Neural cell (in vitro differentiated cells): ENCODE measurements at regions not wholly inside any gene's neighbourhood (a gene's known extent, or its start where the extent isn't known, plus 50 kb on each side); places are given as distances from the start of the nearest gene placed in this dataset.

Source experiments
- H2AFZ ChIP-seq: fragments of 200-600, 300-800 bp; sonication (generic), shearing (Covaris generic); 2 replicates; pipeline ENCODE4 v1.6.0; 2014; ENCODE audit warnings: low read depth, mild to moderate bottlenecking, antibody characterized with exemption, low read length, moderate library complexity
- H3F3A ChIP-seq: fragments of 200-600 bp; shearing (Covaris generic); 2 replicates; pipeline ENCODE4 v1.6.1; 2016; ENCODE audit warnings: mild to moderate bottlenecking, moderate library complexity, mixed read lengths, antibody characterized with exemption, low read length; ENCODE audit not compliant: insufficient read depth, poor library complexity, severe bottlenecking
- H3K27ac ChIP-seq: fragments of 200-600, 300-800 bp; sonication (generic), shearing (Covaris generic); 2 replicates; pipeline ENCODE4 v1.5.1; 2014; ENCODE audit warnings: mild to moderate bottlenecking, low read length, moderate library complexity
- H3K27me3 ChIP-seq: fragments of 300-800, 200-600 bp; sonication (generic), shearing (Covaris generic); 2 replicates; pipeline ENCODE4 v1.6.0; 2014; ENCODE audit warnings: mild to moderate bottlenecking, low read depth, low read length, moderate library complexity; ENCODE audit not compliant: insufficient read depth
- H3K36me3 ChIP-seq: fragments of 300-800, 200-600 bp; sonication (generic), shearing (Covaris generic); 2 replicates; pipeline ENCODE4 v1.5.1; 2014; ENCODE audit warnings: mild to moderate bottlenecking, antibody characterized with exemption, low read length, moderate library complexity; ENCODE audit not compliant: insufficient read depth
- H3K4me2 ChIP-seq: fragments of 300-800, 200-600 bp; sonication (generic), shearing (Covaris generic); 2 replicates; pipeline ENCODE4 v1.6.0; 2014; ENCODE audit warnings: mild to moderate bottlenecking, low read length
- H3K4me3 ChIP-seq: fragments of 300-800, 200-600 bp; sonication (generic), shearing (Covaris generic); 2 replicates; pipeline ENCODE4 v1.5.1; 2014; ENCODE audit warnings: mild to moderate bottlenecking, low read length, moderate library complexity
- H3K79me2 ChIP-seq: fragments of 200-600 bp; shearing (Covaris generic); replicated peaks from 2 replicates; pipeline ENCODE4 v1.6.0; 2014; ENCODE audit warnings: mild to moderate bottlenecking, low read length, moderate library complexity; ENCODE audit not compliant: insufficient read depth
- H3K9ac ChIP-seq: fragments of 300-800, 200-600 bp; sonication (generic), shearing (Covaris generic); 2 replicates; pipeline ENCODE4 v1.6.1; 2016; ENCODE audit warnings: mild to moderate bottlenecking, low read length, mixed read lengths
- H3K9me2 ChIP-seq: fragments of 200-600 bp; shearing (Covaris generic); 2 replicates; pipeline ENCODE4 v1.6.1; 2016; ENCODE audit warnings: mild to moderate bottlenecking, low read length, mixed read lengths; ENCODE audit not compliant: insufficient read depth
- H3K9me3 ChIP-seq: fragments of 200-600, 300-800 bp; sonication (generic), shearing (Covaris generic); 2 replicates; pipeline ENCODE4 v1.6.1; 2016; ENCODE audit warnings: mild to moderate bottlenecking, mixed run types, low read length, moderate library complexity, mixed read lengths
- H4K20me1 ChIP-seq: fragments of 200-600 bp; shearing (Covaris generic); 2 replicates; pipeline ENCODE4 v1.6.1; 2016; ENCODE audit warnings: mild to moderate bottlenecking, mixed run types; ENCODE audit not compliant: insufficient read depth
- EP300 ChIP-seq: fragments of 450-650 bp; conservative IDR thresholded peaks from 2 replicates; pipeline ENCODE4 v1.6.1; 2014; ENCODE audit warnings: antibody characterized with exemption, mild to moderate bottlenecking, moderate library complexity; ENCODE audit not compliant: poor library complexity, severe bottlenecking
- EZH2 ChIP-seq: fragments of 200-600, 300-800 bp; shearing (Covaris generic), sonication (generic); IDR thresholded peaks from 2 replicates; pipeline ENCODE4 v1.6.1; 2014; ENCODE audit warnings: antibody characterized with exemption, low read length, borderline replicate concordance, mild to moderate bottlenecking; ENCODE audit not compliant: insufficient read depth, poor library complexity, severe bottlenecking
- MXI1 ChIP-seq: fragments of 450-650 bp; conservative IDR thresholded peaks from 2 replicates; pipeline ENCODE4 v1.6.1; 2014; ENCODE audit warnings: antibody characterized with exemption, mild to moderate bottlenecking; ENCODE audit not compliant: poor library complexity, severe bottlenecking
- POLR2AphosphoS5 ChIP-seq: IDR thresholded peaks from 2 replicates; pipeline ENCODE4 v1.6.1; 2012
- RAD21 ChIP-seq: fragments of 450-650 bp; conservative IDR thresholded peaks from 2 replicates; pipeline ENCODE4 v1.6.1; 2014; ENCODE audit warnings: antibody characterized with exemption, mild to moderate bottlenecking, moderate library complexity
- SMC3 ChIP-seq: fragments of 450-650 bp; conservative IDR thresholded peaks from 2 replicates; pipeline ENCODE4 v1.6.1; 2014; ENCODE audit warnings: antibody characterized with exemption, mild to moderate bottlenecking, moderate library complexity; ENCODE audit not compliant: poor library complexity
- TAF1 ChIP-seq: IDR thresholded peaks from 2 replicates; pipeline ENCODE4 v1.6.1; 2012; ENCODE audit warnings: low read depth
- TF ChIP-seq, protein P1 (sequence below): IDR thresholded peaks from 2 replicates; pipeline ENCODE4 v1.6.1; 2012; ENCODE audit warnings: borderline replicate concordance
- TF ChIP-seq, protein P2 (sequence below): fragments of 450-650 bp; IDR thresholded peaks from 2 replicates; pipeline ENCODE4 v1.5.1; 2014; ENCODE audit warnings: antibody characterized with exemption, mild to moderate bottlenecking, moderate library complexity; ENCODE audit not compliant: poor library complexity, severe bottlenecking

DNA sequence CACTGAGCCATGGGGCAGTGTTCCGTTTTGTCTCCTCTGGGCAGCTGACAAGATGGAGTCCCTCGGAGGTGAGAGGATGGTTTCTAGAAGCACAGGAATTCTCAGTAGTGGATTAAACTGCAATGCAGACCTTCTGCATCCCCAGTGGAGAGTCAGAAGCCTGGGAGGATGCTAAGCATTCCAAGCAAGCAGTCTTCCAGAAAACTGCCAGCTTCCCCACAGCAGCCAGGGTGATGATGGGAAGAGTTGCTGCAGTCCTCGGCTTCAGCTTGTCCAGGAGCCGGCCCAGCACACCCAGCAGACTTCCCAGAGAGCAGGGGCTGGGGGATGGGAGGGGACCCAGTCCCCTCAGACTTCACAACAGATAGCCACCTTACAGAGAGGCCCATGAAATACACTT lies 163.6 kb downstream of the LY86 start:
- no peak overlapping the region for H2AFZ ChIP-seq
- H3K9ac ChIP-seq = no peak overlapping the region
- H3F3A ChIP-seq = no peaks in the 10 kb centered on the region
- no peak overlapping the region for H3K4me3 ChIP-seq
- H3K36me3 ChIP-seq = no peaks in the 10 kb centered on the region
- H3K79me2 ChIP-seq = no peaks in the 10 kb centered on the region
- TF ChIP-seq SMC3 (no peak), POLR2AphosphoS5 (no peak), EP300 (no peak), EZH2 (no peak), TAF1 (no peak), MXI1 (no peak), RAD21 (no peak)
- TF ChIP-seq, protein P1, sequence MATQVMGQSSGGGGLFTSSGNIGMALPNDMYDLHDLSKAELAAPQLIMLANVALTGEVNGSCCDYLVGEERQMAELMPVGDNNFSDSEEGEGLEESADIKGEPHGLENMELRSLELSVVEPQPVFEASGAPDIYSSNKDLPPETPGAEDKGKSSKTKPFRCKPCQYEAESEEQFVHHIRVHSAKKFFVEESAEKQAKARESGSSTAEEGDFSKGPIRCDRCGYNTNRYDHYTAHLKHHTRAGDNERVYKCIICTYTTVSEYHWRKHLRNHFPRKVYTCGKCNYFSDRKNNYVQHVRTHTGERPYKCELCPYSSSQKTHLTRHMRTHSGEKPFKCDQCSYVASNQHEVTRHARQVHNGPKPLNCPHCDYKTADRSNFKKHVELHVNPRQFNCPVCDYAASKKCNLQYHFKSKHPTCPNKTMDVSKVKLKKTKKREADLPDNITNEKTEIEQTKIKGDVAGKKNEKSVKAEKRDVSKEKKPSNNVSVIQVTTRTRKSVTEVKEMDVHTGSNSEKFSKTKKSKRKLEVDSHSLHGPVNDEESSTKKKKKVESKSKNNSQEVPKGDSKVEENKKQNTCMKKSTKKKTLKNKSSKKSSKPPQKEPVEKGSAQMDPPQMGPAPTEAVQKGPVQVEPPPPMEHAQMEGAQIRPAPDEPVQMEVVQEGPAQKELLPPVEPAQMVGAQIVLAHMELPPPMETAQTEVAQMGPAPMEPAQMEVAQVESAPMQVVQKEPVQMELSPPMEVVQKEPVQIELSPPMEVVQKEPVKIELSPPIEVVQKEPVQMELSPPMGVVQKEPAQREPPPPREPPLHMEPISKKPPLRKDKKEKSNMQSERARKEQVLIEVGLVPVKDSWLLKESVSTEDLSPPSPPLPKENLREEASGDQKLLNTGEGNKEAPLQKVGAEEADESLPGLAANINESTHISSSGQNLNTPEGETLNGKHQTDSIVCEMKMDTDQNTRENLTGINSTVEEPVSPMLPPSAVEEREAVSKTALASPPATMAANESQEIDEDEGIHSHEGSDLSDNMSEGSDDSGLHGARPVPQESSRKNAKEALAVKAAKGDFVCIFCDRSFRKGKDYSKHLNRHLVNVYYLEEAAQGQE = no peak
- TF ChIP-seq, protein P2, sequence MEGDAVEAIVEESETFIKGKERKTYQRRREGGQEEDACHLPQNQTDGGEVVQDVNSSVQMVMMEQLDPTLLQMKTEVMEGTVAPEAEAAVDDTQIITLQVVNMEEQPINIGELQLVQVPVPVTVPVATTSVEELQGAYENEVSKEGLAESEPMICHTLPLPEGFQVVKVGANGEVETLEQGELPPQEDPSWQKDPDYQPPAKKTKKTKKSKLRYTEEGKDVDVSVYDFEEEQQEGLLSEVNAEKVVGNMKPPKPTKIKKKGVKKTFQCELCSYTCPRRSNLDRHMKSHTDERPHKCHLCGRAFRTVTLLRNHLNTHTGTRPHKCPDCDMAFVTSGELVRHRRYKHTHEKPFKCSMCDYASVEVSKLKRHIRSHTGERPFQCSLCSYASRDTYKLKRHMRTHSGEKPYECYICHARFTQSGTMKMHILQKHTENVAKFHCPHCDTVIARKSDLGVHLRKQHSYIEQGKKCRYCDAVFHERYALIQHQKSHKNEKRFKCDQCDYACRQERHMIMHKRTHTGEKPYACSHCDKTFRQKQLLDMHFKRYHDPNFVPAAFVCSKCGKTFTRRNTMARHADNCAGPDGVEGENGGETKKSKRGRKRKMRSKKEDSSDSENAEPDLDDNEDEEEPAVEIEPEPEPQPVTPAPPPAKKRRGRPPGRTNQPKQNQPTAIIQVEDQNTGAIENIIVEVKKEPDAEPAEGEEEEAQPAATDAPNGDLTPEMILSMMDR = no peak
- no peaks in the 10 kb centered on the region for H3K9me3 ChIP-seq
- H3K9me2 ChIP-seq = no peaks in the 10 kb centered on the region
- H3K27ac ChIP-seq = no peak overlapping the region
- H4K20me1 ChIP-seq = no peaks in the 10 kb centered on the region
- no peak overlapping the region for H3K4me2 ChIP-seq
- H3K27me3 ChIP-seq = no peaks in the 10 kb centered on the region

DNA sequence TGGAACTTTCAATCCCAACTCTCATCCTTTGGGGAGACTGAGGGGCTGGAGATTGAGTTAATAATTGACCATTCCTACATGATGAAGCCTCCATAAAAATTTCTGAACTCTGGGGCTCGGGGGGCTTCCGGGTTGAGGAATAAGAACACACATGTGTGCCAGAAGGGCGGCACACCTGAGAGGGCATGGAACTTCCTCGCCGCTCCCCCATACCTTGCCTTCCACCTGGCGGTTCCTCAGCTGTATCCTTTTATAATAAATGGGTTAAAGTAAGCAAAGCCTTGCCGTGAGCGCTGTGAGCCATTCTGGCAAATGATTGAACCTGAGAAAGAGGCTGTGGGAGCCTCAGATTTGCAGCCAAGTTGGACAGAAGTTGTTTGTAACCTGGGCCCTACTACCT lies 164.8 kb downstream of the LY86 start:
- no peak for TF ChIP-seq SMC3
- no peak for TF ChIP-seq RAD21
- no peak for TF ChIP-seq EP300
- no peak for TF ChIP-seq EZH2
- TF ChIP-seq MXI1 = no peak
- TF ChIP-seq, protein P1 = no peak
- TF ChIP-seq, protein P2 = no peak
- TF ChIP-seq POLR2AphosphoS5 = no peak
- no peak for TF ChIP-seq TAF1
- no peaks in the 10 kb centered on the region for H3K36me3 ChIP-seq
- H3K9me3 ChIP-seq = no peaks in the 10 kb centered on the region
- no peak overlapping the region for H3K4me2 ChIP-seq
- H2AFZ ChIP-seq = no peak overlapping the region
- H3K9me2 ChIP-seq = no peaks in the 10 kb centered on the region
- no peaks in the 10 kb centered on the region for H4K20me1 ChIP-seq
- no peak overlapping the region for H3K9ac ChIP-seq
- no peak overlapping the region for H3K4me3 ChIP-seq
- H3F3A ChIP-seq = no peaks in the 10 kb centered on the region
- no peak overlapping the region for H3K27ac ChIP-seq
- no peaks in the 10 kb centered on the region for H3K79me2 ChIP-seq
- H3K27me3 ChIP-seq = no peaks in the 10 kb centered on the region
